ENCODE measurements at regions not wholly inside any gene's neighbourhood (a gene's known extent, or its start where the extent isn't known, plus 50 kb on each side); places are given as distances from the start of the nearest gene placed in this dataset.

- no peak for TF ChIP-seq CTCF (conservative IDR thresholded peaks at IDR 0.05 in 1 of 2, IDR thresholded peaks at IDR 0.05 in 1 of 2; ENCODE audit: low read depth in 1 of 2, low read length in 2 of 2)
- no peak for TF ChIP-seq EZH2 (IDR thresholded peaks at IDR 0.05; ENCODE audit: low read length, missing control alignments)
Observed at GRCh38 chr10:61251089-61251488, 202.1 kb downstream of the TMEM26 start.

All from fibroblast of lung (primary cell).